Stimulated activated CD4-positive, alpha-beta T cell treated with anti-CD3 and anti-CD28 coated beads, Interleukin-1b, Interleukin-23, amount 100 ng/mL, for 48 hours (primary cell): ENCODE measurements at regions not wholly inside any gene's neighbourhood (a gene's known extent, or its start where the extent isn't known, plus 50 kb on each side); places are given as distances from the start of the nearest gene placed in this dataset.

ENCODE experiments used
- DNase-seq: peaks from one replicate; pipeline ENCODE4 v3.0.0-alpha.2; 2020

- no peak for DNase-seq
Observed at GRCh38 chr10:108275895-108276685, 1111.6 kb upstream of the SORCS1 start.

DNA sequence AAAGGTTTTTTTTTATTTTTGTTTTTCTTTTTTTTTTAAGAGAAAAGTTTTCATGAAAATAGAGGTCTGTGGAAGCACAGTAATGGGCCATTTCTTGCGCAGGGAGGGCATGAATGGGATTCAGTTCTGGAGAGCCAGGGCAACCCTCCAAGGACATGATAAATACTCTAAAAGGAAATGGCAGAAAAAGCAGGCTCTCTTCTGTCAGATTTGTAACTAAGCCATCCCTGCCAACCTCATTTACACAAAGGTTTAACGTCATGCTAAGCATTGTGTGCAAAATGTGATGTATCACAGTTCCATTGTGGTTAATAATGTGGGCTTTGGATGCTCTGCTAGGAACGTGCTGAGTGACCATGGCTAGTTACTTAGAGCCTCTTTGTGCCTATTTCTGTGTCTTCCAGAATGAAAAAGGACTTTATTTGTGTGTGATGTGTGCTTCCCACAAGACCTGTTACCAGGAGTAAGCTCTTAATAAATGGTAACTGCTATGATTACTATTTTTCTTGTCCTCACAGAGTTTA is 1095.9 kb upstream of the SORCS1 start:
- DNase-seq: no peak

- DNase-seq: no peak
Observed at GRCh38 chr10:108254089-108254488, 1089.6 kb upstream of the SORCS1 start.

DNA sequence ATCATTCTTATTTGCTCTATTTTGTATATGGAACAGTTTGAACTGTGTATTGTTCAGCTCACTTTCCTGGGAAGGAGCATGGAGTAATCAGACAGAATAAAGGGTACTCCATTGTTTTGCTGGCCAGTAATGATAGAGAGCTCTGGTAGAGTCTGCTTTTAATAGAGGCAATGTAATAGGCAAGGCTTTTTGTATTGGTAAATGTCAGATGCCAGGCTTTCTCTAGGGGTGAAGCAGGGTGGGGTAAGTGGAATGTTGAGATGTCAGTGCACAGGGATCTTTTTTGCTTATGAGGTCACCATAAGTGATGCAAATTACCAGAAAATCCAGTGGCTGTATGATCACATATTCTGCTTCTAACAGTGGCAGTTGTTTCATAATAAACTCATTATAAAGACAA is 1088.3 kb upstream of the SORCS1 start:
- no peak for DNase-seq

DNA sequence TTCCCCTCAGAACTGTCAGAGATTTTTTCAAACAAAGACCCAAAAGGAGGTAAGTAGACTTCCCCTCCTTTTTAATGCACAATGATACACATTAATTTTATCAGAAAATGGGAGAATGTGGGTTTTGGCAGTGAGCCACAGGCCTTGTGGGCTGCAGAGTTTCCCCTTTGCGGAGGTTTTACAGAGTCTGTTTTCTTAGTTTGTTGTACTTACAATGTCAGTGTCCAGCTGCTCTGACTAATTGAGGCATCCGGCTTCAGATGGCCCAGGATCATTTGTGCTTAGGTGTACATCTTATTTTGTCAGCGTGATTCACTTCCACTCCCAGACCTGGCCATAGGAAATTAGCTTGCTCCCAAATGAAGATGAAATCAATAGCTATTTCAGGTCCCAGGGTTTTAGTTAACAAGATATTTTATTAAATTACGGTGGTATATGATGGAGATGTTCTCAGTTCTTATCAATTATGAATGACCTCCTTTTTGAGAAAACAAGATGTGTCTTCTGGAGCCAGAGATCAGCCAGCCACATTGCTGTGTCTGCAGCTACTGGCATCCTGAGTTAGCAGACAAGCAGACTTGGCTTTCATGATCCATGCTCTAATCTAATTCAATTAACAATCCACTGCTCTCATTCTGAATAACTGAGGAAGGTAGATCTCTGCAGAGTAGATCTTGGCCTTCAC is 1086.6 kb upstream of the SORCS1 start:
- no peak for DNase-seq

- DNase-seq: no peak
Observed at GRCh38 chr10:108249940-108250339, 1085.4 kb upstream of the SORCS1 start.

GRCh38 chr10:108244443-108245228 is 1080.1 kb upstream of the SORCS1 start:
- DNase-seq: no peak

DNA sequence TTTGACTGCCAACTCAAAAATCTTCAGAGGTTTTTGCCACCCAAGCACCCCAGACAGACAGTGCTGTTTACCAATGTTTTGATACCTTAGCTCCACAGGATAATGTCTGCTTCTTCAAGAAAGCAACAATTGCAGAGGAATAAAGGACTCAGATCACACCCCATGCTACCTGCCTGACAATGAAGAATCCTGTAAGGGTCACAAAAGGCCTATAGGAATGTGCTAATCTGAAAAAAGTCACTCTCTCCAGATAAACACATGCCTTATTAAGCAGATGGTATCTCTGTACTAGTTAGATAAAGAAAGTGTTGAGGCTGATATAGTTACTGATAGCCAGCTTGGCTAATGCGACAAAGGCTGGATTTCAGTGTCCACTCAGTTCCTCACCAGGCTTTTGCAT is 1076.7 kb upstream of the SORCS1 start:
- no peak for DNase-seq

DNA sequence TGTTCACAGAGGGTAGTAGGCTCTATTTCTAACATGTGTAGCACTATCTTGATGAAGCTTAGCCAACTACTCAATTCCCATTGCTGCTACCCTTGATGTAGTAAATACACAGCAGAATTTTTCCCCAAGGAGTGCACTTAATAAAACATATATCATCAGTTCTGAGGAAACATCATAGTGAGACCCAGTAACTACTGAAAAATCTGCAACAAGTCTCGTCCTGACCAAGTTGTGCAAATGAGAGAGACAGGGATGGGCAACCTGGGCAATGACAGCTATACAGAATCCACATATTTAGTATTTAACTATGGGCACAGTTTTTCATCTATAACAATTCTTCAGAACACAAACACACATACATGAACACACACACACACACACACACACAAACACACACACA is 1073.8 kb upstream of the SORCS1 start:
- no peak for DNase-seq

- no peak for DNase-seq
Observed at GRCh38 chr10:108230478-108231170, 1066.1 kb upstream of the SORCS1 start.

DNA sequence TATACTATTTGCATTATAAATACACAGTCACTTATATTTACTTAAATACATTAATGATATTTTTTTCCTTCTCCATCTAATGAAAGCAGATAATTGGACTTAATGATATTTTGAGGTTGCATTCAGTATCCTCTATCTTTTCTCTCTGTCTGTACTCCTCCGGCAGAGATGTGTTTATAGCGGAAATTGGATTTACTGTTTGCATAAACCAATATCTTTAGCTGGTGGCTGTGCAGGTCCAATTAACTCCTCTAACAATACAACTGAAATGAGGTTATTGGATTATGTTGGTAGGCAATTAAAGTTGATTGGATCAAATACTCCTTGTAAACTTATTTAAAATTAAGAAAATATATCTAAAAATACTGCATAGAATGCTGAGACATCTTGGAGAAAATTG is 1044.2 kb upstream of the SORCS1 start:
- DNase-seq: no peak

GRCh38 chr10:108208038-108208437 is 1043.5 kb upstream of the SORCS1 start:
- no peak for DNase-seq

DNA sequence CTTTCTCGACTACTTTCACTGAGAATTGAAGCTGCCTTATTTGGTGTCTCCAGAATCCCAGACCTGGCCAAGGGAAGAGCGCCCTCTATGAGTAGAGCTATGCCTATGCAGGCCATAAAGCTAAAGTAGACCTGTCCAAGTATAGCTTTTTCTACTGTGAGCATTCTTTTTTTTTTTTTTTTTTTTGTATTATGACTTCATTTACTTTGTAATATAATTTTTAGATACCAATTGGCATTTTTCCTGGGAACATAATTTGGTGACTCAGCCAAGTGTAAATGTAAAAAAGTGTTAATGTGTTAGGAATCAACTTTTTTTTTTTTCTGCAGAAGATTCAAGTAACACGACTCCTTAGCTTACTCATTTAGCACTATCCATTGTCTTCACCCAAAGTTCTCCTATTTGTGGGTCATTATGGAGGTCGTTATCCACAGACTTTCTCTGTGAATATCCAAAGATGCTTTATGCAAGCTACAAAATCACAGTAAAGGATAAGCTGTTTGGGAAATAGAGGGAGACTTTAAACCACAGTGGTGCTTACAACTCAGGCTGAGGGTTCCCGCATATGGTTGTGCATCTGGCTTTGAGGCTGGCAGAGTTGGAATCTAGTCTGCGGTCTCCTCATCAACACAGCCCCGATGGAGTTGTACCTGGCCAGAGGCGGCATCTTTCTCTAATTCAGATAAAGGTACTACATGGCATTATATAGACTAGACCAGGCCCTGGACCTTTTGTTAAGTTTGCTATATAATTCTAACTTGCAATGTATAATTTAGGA is 1040.2 kb upstream of the SORCS1 start:
- no peak for DNase-seq

DNA sequence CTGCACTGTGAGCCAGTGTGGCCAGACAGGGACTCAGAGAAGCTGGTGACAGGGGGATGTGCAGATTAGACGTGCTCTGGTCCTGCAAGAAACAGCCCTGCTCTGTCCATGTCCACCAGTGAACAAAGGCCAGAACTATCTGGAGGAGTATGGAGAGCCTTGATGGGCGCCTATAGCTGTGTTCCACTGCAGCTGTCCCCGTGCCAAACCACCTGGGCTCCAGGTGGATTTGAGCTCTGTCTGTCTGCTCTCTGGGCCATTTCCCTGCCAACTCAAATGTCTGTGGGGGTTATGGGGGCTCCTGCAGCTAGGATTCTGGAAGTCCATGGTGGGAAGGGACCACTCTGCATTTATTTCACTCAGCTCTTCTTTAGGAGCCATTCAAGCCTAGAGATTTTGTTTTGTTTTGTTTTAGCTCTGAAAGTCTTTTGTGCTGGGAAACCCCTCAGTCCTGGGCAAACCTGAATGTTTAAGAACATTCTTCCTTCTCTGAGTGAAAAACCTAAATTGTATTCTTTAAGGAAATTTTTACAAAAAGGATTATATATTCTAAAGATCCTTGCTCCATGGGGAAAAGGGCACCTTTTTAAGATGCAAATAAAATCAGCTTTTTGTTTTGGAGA is 1039.5 kb upstream of the SORCS1 start:
- DNase-seq: no peak

GRCh38 chr10:108187408-108188012 is 1023.0 kb upstream of the SORCS1 start:
- no peak for DNase-seq

DNA sequence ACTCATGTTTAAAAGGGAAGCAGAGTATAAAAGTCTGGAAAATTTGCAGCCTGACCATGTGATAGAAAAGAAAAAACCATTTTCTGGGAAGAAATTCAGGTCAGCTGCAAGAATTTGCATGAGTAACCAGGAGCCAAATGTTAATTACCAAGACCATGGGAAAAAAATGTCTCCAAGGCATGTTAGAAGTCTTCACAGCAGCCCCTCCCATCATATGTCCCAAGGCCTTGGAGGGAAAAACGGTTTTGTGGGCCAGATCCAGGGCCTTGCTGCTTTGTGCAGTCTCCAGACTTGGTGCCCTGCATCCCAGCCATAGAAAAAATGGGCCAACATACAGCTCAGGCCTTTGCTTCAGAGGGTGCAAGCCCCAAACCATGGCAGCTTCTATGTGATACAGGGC is 1019.6 kb upstream of the SORCS1 start:
- DNase-seq: no peak

DNA sequence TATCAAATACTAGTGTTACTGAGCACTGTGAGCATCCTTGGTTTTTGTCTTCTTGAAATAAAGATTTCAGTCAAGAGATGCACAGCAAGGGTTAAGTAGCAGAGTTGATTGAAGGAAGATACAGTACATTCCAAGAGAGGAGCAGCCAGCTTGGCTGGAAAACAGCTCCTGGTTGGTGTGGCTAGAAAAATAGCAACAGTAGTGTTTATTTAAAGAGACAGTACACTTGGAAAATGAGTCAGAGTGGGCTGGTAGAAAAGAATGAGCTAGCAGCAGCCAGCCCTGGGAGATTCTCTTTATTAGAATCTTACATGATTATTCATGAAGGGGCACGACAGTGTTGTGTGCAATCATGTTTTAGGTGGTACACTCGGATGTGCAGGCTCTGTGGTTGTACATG is 1016.4 kb upstream of the SORCS1 start:
- DNase-seq: no peak

GRCh38 chr10:108169846-108170245 is 1005.3 kb upstream of the SORCS1 start:
- DNase-seq: no peak

DNA sequence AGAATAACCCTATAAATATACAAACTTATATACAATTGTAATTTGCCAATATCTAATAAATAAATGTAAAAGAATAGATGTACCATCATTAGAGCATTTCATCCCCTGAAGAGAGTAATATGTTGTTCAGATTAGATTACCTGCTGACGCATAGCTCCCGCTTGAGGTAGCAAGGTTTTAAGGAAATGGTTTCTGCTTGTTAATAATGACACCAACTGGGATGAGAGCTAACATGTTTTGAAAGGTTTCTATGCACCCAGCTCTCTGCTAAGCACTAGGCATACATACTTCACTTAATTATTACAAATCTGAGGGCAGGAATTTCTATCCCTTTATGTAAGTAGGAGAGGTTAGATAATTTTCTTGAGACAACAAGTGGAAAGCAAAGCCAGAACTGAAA is 1003.3 kb upstream of the SORCS1 start:
- DNase-seq: no peak

DNA sequence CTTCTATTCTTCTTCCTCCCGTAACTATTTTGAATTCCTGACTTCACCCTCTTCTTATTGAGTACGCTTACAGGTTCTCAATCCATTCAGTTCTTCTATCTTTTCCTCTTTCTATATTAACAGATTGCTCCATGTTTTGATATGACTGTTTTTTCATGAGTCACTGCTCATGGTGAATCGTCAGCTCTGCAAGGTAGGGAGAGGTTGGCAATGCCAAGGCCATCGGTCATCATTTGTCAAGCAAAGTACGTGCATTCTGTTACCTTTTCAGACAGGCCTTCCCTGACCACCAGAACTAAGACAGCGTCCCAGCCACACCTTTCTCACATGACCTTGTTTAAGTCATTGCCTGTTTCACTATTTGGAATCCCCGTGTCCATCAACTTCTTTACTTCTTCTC is 1001.9 kb upstream of the SORCS1 start:
- no peak for DNase-seq

- DNase-seq: no peak
Observed at GRCh38 chr10:108147346-108147745, 982.8 kb upstream of the SORCS1 start.
